ENCODE measurements at regions not wholly inside any gene's neighbourhood (a gene's known extent, or its start where the extent isn't known, plus 50 kb on each side); places are given as distances from the start of the nearest gene placed in this dataset.
"Not testable (repeated sequence)": the region's sequence is repeated elsewhere in the genome, so short reads cannot be mapped to it uniquely, and the experiment has no call there.

GRCh38 chr3:152891678-152892077 is 56.7 kb downstream of the P2RY1 start:
- DNase-seq, result no peak

GRCh38 chr3:152892446-152892845 is 57.5 kb downstream of the P2RY1 start:
- DNase-seq, result no peak

GRCh38 chr3:152893647-152894046 is 58.7 kb downstream of the P2RY1 start:
- no peak for DNase-seq

GRCh38 chr3:152899306-152899705 is 64.4 kb downstream of the P2RY1 start:
- no peak for DNase-seq

- DNase-seq, result no peak
Observed at GRCh38 chr3:152902141-152902669, 67.3 kb downstream of the P2RY1 start.

GRCh38 chr3:152905631-152906030 is 70.7 kb downstream of the P2RY1 start:
- DNase-seq, result no peak

GRCh38 chr3:152909180-152909883 is 74.4 kb downstream of the P2RY1 start:
- no peak for DNase-seq

- DNase-seq, result no peak
Observed at GRCh38 chr3:152910211-152910610, 75.3 kb downstream of the P2RY1 start.

- DNase-seq, result no peak
Observed at GRCh38 chr3:152910966-152911365, 76.0 kb downstream of the P2RY1 start.

- not testable (repeated sequence) for DNase-seq
Observed at GRCh38 chr3:152914743-152915142, 79.8 kb downstream of the P2RY1 start.

GRCh38 chr3:152915695-152916094 is 80.8 kb downstream of the P2RY1 start:
- DNase-seq, result no peak

- no peak for DNase-seq
Observed at GRCh38 chr3:152916753-152917279, 81.9 kb downstream of the P2RY1 start.

- DNase-seq, result no peak
Observed at GRCh38 chr3:152921351-152921750, 86.4 kb downstream of the P2RY1 start.

- DNase-seq, result no peak
Observed at GRCh38 chr3:152922554-152922953, 87.6 kb downstream of the P2RY1 start.

- no peak for DNase-seq
Observed at GRCh38 chr3:152927131-152927530, 92.2 kb downstream of the P2RY1 start.

GRCh38 chr3:152930516-152930915 is 95.6 kb downstream of the P2RY1 start:
- DNase-seq, result no peak

- DNase-seq, result no peak
Observed at GRCh38 chr3:152937234-152937633, 102.3 kb downstream of the P2RY1 start.

GRCh38 chr3:152938974-152939636 is 104.2 kb downstream of the P2RY1 start:
- DNase-seq, result no peak

- DNase-seq, result no peak
Observed at GRCh38 chr3:152941859-152942258, 106.9 kb downstream of the P2RY1 start.

- no peak for DNase-seq
Observed at GRCh38 chr3:152942366-152942765, 107.4 kb downstream of the P2RY1 start.

- no peak for DNase-seq
Observed at GRCh38 chr3:152943645-152944044, 108.7 kb downstream of the P2RY1 start.

GRCh38 chr3:152944671-152945070 is 109.7 kb downstream of the P2RY1 start:
- no peak for DNase-seq

- no peak for DNase-seq
Observed at GRCh38 chr3:152945556-152945955, 110.6 kb downstream of the P2RY1 start.

All from nucleus accumbens (tissue), 56 donors.